NAMALWA (cell line): ENCODE measurements at regions not wholly inside any gene's neighbourhood (a gene's known extent, or its start where the extent isn't known, plus 50 kb on each side); places are given as distances from the start of the nearest gene placed in this dataset.

Source experiments
- DNase-seq: peaks from one replicate; pipeline ENCODE4 v3.0.0-alpha.2; 2015; ENCODE audit warnings: low spot score

- no peak for DNase-seq
These were observed 308.8 kb upstream of the ZNF32 start for GRCh38 chr10:43957267-43958070.

DNA sequence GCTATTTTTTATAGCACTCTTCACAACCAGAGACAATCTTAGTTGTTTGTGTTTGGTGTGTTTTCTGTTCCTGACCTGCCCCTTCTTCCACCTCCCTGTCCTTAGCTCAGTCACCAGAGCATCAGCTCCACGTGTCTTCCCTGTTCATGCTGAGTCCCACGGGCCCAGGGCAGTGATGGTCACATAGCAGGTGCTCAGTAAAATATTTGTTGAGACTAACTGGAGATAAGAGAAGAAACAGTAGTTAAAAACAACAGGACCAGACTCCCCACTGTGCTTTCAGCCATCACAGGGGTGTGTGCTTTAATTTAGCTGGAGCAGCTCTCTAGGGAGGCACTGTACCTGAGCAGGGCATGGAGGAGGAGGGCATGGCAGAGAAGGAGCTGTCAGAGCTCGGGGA lies 307.3 kb upstream of the ZNF32 start:
- no peak for DNase-seq

DNA sequence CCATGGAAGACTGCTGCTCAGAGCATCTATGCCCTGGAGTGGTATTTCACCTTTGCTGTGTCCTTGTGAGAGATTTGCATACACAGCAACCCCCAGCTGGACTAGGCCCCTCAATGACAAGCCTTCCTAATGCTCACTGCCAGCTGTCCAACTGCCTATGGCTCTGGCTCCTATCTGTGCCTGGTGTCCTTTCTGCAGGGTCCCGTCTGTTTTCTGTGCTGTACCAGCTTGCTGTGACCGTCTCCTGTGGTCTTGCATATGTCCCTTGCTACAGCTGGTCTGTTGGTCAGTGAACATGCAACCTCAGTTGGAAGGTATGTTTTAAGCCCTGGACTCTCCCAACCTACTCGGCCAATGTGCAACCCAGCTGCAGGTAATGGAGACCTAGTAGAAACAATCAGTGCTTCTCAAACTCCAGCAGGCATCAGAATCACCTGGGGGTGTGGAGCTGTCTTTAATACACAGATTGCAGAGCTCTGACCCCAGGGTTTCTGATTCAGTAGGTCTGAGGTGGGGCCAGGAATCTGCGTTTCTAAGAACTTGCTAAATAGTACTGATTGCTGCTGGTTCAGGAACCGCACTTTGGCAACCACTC lies 306.4 kb upstream of the ZNF32 start:
- DNase-seq: no peak

- no peak for DNase-seq
These were observed 305.0 kb upstream of the ZNF32 start for GRCh38 chr10:43953672-43954071.

GRCh38 chr10:43952760-43953159 lies 304.1 kb upstream of the ZNF32 start:
- DNase-seq: no peak

DNA sequence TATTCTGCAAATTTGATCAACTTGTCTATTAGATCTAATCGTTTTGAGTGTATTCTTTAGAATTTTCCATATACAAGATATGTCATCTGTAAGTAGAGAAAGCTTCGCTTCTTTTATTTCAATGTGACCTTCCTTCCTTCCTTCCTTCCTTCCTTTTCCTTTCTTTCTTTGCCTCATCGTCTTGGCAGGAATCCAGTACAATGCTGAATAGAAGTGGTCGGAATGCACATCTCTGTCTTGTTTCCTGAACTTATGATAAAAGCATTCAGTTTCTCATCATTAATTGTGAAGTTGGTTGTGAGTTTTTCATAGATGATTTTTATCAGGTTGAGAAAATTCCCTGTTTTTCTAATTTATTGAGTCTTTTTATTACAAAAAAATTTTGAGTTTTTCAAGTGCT lies 300.7 kb upstream of the ZNF32 start:
- DNase-seq: no peak

- DNase-seq: no peak
These were observed 297.8 kb upstream of the ZNF32 start for GRCh38 chr10:43946445-43946844.

DNA sequence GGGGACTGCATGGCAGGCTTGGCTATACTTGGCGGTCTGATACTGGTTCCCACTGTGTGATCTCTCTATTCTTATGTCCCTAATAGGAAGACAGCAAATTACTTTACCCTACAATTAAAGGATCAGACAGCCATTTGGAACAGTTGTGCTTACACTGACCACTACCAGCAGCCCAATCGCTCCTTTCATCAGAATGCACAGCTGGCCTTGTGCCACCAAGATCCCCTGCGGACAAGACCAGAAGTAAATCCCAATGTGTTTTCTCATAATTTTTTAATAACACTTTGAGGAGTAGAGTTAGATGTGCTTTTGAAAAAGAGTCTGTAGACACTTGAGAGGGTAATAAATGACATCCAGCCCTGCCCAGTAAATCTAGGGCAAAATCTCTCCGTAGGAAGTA lies 297.2 kb upstream of the ZNF32 start:
- no peak for DNase-seq

DNA sequence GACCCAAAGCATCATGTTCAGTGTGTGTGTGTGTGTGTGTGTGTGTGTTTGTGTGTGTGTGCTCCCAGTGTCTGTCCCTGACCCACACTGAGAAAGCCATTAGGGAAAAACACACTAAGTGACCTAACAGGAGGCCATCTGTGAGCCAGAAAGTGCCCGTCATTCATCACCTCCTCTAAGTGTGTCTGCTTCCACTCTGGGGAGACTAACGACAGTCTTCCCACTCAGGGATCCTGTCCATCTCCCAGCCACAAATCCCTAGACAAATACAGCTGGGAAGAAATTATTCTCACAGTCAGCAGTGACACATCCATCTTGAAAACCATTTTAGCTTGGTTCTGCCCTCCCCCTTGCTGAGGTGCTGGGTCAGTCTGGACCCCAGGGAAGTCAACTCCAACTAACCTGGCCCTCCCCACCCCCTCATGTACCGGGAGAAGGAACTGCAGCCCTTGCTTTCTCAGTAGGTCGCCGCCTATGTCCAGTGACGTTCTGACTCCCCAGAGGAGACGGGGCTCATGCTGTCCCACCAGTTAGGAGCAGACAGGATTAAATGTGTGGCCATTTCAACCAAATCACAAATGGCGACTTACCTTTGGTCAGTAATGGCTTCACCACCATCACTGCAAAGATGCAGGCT lies 296.5 kb upstream of the ZNF32 start:
- DNase-seq: no peak

- DNase-seq: no peak
These were observed 295.9 kb upstream of the ZNF32 start for GRCh38 chr10:43944381-43945093.

GRCh38 chr10:43943818-43944360 lies 295.2 kb upstream of the ZNF32 start:
- DNase-seq: no peak

DNA sequence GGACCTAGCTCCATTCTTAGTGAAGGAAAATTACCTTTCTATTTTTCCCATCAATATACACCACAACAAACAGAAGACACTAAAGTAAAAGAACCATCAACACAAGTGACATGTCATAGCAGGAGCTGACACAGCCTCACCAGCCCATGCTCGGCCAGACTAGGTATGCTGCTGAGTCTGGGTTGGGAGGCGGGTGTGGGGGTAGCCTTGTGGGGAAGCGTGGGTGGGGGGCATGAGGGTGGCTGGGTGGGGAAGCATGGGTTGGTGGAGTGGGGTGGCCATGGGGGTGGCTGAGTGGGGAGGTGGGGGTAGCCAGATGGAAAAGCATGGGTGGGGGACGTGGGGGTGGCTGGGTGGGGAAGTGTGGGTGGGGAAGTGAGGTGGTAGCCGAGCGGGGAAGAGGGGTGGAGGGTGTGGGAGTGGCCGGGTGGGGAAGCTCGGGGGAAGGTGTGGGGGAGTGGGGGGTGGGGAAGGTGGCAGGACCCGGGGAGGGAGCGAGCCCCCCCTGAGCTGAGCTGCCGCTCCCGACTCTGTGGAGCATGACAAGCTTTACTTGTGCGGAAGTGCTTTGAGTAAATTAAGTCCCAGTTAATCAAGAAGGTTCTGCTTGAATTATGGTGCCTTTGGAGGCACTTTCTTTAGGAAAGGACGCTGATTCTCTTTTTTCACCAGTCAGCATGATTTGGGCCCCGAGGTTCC lies 294.6 kb upstream of the ZNF32 start:
- DNase-seq: no peak

DNA sequence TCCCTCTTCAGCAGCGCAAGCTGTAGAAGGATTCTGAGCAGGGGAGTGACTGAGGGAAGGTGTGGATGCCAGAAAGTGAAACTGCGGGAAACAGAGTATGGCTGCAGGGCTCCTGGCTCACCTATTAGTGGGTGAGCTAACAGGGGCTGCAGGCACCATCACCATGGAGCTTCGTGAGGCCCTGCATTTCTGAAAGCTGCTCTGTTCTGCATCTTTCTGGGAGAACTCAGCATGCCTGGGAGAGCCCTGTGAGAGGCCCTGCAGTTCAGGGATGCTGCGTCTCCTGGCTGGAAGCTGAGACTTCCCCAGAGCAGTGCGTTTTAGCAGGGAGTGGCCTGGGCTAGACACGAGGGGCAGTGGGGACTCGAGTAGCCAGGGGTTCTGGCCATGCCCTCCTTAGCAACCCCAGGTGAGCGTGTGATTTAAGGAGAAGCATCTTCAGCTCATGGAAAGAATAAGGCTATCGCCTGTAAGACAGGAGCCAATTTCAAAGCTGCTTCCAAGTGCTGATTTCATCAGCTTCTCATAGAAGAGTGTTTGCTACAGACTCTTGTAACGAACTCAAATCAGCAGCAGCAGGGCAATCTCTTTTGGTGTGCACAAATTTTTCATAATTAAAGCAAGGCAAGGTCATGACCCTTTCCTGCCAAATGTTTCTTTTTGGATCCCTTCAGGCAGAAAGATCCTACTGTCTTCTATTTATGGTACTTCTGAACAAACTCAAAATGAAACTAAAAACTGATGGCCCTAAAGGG lies 293.6 kb upstream of the ZNF32 start:
- no peak for DNase-seq

GRCh38 chr10:43940898-43941837 lies 292.5 kb upstream of the ZNF32 start:
- no peak for DNase-seq

DNA sequence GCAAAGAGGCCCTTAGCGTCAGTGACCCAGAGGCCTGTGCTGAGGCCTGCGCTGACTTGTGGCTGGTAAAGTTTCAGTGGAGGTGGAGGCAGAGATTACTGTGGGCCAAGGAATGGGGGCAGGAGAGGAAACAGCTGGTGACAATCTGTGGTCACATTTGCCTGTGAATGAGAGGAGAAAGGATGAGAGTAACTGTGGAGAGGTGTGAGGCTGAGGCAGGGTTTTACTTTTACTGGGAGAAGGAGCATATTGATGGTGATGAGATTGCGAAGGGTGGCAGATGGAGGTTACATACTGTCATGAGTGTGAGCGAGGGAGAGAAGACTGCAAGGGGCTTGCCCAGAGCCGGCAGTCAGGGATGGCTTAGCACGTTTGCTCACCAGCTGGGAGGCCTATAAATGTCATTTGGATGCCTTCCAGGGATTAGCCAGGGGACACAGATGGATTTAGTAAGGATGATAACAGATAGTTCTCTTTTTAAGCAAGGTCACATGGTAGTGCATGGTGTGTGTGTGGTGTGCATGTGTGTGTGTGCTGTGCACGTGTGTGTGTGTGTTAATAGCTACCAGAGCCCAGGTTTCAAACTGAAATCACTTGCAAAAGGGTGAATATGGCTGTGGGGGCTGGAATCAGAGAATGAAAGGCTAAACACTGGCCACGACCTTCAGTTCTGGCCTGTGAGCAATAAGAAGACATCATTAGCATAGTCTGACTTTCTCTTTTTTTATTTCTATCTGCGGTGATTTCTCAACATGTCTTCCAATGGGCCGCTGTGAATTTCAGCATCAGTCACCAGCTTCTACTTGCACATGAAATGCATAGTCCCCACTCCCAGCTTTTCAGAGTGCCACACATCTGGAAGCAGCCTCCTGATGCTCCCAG lies 291.5 kb upstream of the ZNF32 start:
- no peak for DNase-seq

DNA sequence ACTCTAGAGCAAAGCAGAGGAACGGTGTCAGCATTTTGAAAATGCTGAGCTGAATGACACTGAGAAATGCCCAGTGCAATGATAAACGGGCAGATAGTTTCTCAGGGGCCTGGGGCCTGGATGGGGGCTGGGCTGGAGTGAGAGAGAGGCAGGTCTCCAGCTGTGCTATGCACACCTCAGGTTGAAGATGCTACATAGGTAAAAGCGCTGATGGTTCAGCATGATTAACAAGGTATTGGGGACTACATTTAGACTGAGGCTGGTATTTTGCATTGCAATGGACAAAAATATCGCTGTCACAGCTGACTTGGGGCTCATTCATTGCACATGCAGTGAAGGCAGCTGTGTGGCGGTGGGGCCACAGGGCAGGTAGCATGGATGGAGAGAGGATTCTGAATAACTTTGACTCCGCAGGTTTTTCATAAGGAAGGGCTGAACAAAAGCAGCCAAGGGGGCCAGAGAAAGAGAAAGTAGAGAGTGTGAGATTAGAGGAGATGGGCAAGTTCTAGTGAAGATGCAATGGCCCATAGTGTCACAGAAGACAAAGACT lies 290.8 kb upstream of the ZNF32 start:
- no peak for DNase-seq

GRCh38 chr10:43938810-43939209 lies 290.1 kb upstream of the ZNF32 start:
- DNase-seq: no peak

- DNase-seq: no peak
These were observed 282.7 kb upstream of the ZNF32 start for GRCh38 chr10:43931308-43931930.
